K562 (cell line): ENCODE measurements at regions not wholly inside any gene's neighbourhood (a gene's known extent, or its start where the extent isn't known, plus 50 kb on each side); places are given as distances from the start of the nearest gene placed in this dataset.

Source experiments
- ATAC-seq: fragments of 200-7000 bp; cut with Tn5 transposase; 3 replicates; pipeline ENCODE4 v1.9.1; 2020; ENCODE audit warnings: moderate library complexity
- BruUV-seq: library from RNA; stranded (reverse); fragments of 400-500 nt; replicated peaks from 2 replicates; lab custom pipeline; 2021; lab: Mats Ljungman, UMichigan
- CTCF ChIA-PET: fragments of 300-600 bp; formaldehyde crosslinking; extraction: SDS; loops from one replicate; lab custom pipeline; 2021; ENCODE audit warnings: low intra/inter-chr PET ratio; lab: Yijun Ruan, JAX
- POLR2A ChIA-PET: fragments of 300-600, 350-650 bp; sonication (Branson Sonifier 250); formaldehyde crosslinking; extraction: SDS; loops from one replicate; lab custom pipeline; 2021; ENCODE audit warnings: antibody characterized with exemption, inconsistent platforms; lab: Yijun Ruan, JAX
- DNase-seq, 4 experiments: peaks; one replicate each; pipeline versions ENCODE4 v3.0.0 to v3.0.0-alpha.2; 2011 to 2018; ENCODE audit warnings: low spot score in 3 of 4, mixed read lengths in 3 of 4; ENCODE audit errors: extremely low read depth in 1 of 4
- FAIRE-seq: peaks from 2 replicates; lab custom pipeline; 2011; peaks lifted over from hg19 to GRCh38; lab: Jason Lieb, UNC
- H2AFZ ChIP-seq: 2 replicates; pipeline ENCODE4 v1.6.0; 2011; ENCODE audit warnings: low read depth, low read length, control low read depth, inconsistent platforms
- H3K27ac ChIP-seq: fragments of 200-600 bp; 3 replicates; pipeline ENCODE4 v1.8.0; 2011; ENCODE audit warnings: low read depth, mild to moderate bottlenecking, control low read depth, inconsistent platforms, low read length, moderate library complexity, mixed read lengths; ENCODE audit errors: extremely low read depth
- H3K27me3 ChIP-seq, 2 experiments: fragments of 300-600 bp in 1 of 2; 2 replicates in 1 of 2; 3 replicates in 1 of 2; pipeline versions ENCODE4 v1.6.0 to v1.8.0; 2011; ENCODE audit warnings: inconsistent platforms in 2 of 2, low read length in 2 of 2, mild to moderate bottlenecking in 1 of 2, mixed read lengths in 1 of 2, moderate library complexity in 1 of 2; ENCODE audit not compliant: control insufficient read depth in 2 of 2, insufficient read depth in 2 of 2
- H3K36me3 ChIP-seq: fragments of 300-600 bp; 3 replicates; pipeline ENCODE4 v1.8.0; 2011; ENCODE audit warnings: mild to moderate bottlenecking, low read length, inconsistent platforms; ENCODE audit not compliant: control insufficient read depth, insufficient read depth
- H3K4me1 ChIP-seq, 2 experiments: fragments of 200-600 bp in 1 of 2; replicated peaks in 1 of 2; 2 replicates in 1 of 2; 3 replicates in 1 of 2; pipeline versions ENCODE4 v1.5.1 to v1.8.0; 2011; ENCODE audit warnings: inconsistent platforms in 2 of 2, low read length in 2 of 2, mild to moderate bottlenecking in 1 of 2, mixed read lengths in 1 of 2, moderate library complexity in 1 of 2; ENCODE audit not compliant: control insufficient read depth in 2 of 2, insufficient read depth in 2 of 2
- H3K4me2 ChIP-seq: 2 replicates; pipeline ENCODE4 v1.6.1; 2011; ENCODE audit warnings: low read length, control low read depth, inconsistent platforms, mixed read lengths; ENCODE audit not compliant: insufficient read depth
- H3K4me3 ChIP-seq: fragments of 200-600 bp; sonication (generic), shearing (Covaris generic); 2 replicates; pipeline ENCODE4 v1.5.1; 2016; ENCODE audit warnings: control low read depth, inconsistent platforms
- H3K79me2 ChIP-seq: fragments of 200-600 bp; 3 replicates; pipeline ENCODE4 v1.8.0; 2011; ENCODE audit warnings: low read length, inconsistent platforms; ENCODE audit not compliant: control insufficient read depth, insufficient read depth
- H3K9ac ChIP-seq, 2 experiments: 2 replicates each; pipeline versions ENCODE4 v1.6.0 to v1.6.1; 2011; ENCODE audit warnings: low read depth in 2 of 2, low read length in 2 of 2, control low read depth in 1 of 2, inconsistent platforms in 1 of 2, mild to moderate bottlenecking in 1 of 2, mixed read lengths in 1 of 2; ENCODE audit not compliant: insufficient read depth in 1 of 2
- H3K9me1 ChIP-seq: one replicate; pipeline ENCODE4 v1.6.0; 2011; ENCODE audit warnings: inconsistent platforms, mild to moderate bottlenecking, low read length, moderate library complexity; ENCODE audit not compliant: control insufficient read depth, insufficient read depth
- H3K9me3 ChIP-seq: replicated peaks from 2 replicates; pipeline ENCODE4 v1.5.1; 2011; ENCODE audit warnings: low read depth, low read length, inconsistent platforms; ENCODE audit not compliant: control insufficient read depth, insufficient read depth
- H4K20me1 ChIP-seq: replicated peaks from 2 replicates; pipeline ENCODE4 v1.6.1; 2011; ENCODE audit warnings: low read length, inconsistent platforms, mixed read lengths; ENCODE audit not compliant: control insufficient read depth, insufficient read depth
- CC2D1A ChIP-seq: fragments of 450-650 bp; IDR thresholded peaks from 2 replicates; pipeline ENCODE4 v1.6.1; 2017; ENCODE audit warnings: mild to moderate bottlenecking
- EP300 ChIP-seq: IDR thresholded peaks from 2 replicates; pipeline ENCODE4 v1.6.1; 2012; ENCODE audit warnings: low read length, improper control_type of control experiment
- NEUROD1 ChIP-seq: fragments of 150-350 bp; IDR thresholded peaks from 2 replicates; pipeline ENCODE4 v1.6.1; 2014; ENCODE audit warnings: borderline replicate concordance, low read length, low read depth; ENCODE audit not compliant: partially characterized antibody
- PHF20 ChIP-seq: fragments of 450-650 bp; IDR thresholded peaks from 2 replicates; pipeline ENCODE4 v1.6.1; 2018; ENCODE audit not compliant: partially characterized antibody
- SRSF1 ChIP-seq: fragments of 200-400 bp; formaldehyde crosslinking; IDR thresholded peaks from 2 replicates; pipeline ENCODE4 v1.6.1; 2017; ENCODE audit warnings: mild to moderate bottlenecking, low read depth, low read length, moderate library complexity
- ZNF76 ChIP-seq: fragments of 250-450 bp; sonication (Bioruptor Pico); IDR thresholded peaks from 2 replicates; pipeline ENCODE4 v1.4.0; 2020; ENCODE audit warnings: mild to moderate bottlenecking, moderate library complexity, borderline replicate concordance
- WGBS: fragments of 100-300 bp; shearing (Covaris generic); methylation state at CpG from one replicate; pipeline ENCODE4 v1.1.6; 2016; ENCODE audit warnings: low coverage, mixed read lengths; ENCODE audit not compliant: insufficient coverage; ENCODE audit errors: missing lambda C conversion rate; 5-methylcytosine and 5-hydroxymethylcytosine counted together
- in situ Hi-C: fragments of 300-500 bp; cut with MboI; formaldehyde crosslinking; loops from 4 replicates; pipeline ENCODE4 v1.15.0; 2018; ENCODE audit warnings: inconsistent platforms, mixed read lengths
- intact Hi-C: fragments of 100-400 bp; cut with micrococcal nuclease; formaldehyde crosslinking; loops from 2 replicates; pipeline ENCODE4 v1.14.2; 2022
- TF ChIP-seq, protein P1 (sequence below): sonication (generic); formaldehyde crosslinking; IDR thresholded peaks from 2 replicates; pipeline ENCODE4 v1.8.1; 2023; ENCODE audit warnings: mild to moderate bottlenecking, missing genetic modification reagents

DNA sequence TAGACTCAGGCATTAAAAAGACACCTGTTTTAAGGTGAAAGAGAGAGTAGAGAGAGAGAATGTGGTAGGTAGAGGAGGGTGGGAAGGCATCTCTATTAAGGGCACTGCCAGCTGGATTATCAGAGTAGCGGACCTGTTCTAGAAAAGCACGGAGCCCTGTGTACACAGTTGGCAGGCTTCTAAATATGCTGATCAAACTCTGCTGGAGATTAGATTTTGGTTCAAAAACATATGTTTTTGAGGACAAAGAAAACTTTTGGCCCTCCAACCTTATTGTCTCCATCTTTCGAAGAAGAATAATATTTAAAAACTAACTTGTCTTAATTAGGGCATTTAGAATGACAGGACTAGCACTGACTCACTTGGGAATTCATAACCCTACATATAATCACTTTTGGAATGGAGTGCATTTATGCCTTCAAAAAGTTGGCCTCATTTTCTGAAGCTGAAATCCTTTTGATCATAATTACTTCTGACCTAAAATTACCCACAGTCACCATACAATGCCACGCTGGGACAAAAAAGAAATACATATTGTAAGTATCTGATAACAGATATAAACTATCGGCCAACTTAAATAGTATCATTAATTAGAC, 254.6 kb downstream of the MEIS1 start:
- Histone ChIP-seq H3K4me3 (no peak overlapping the region), H3K27me3 (no peaks in the 10 kb centered on the region), H3K9me1 (no peaks in the 10 kb centered on the region), H4K20me1 (no peaks in the 10 kb centered on the region), H3K36me3 (no peaks in the 10 kb centered on the region), H3K9me3 (no peaks in the 10 kb centered on the region), H3K27ac (no peak overlapping the region), H3K79me2 (no peaks in the 10 kb centered on the region), H3K4me1 (no peaks in the 10 kb centered on the region), H3K9ac (no peak overlapping the region), H3K4me2 (no peak overlapping the region), H2AFZ (no peak overlapping the region)
- no TSS peak for BruUV-seq
- no peak for FAIRE-seq
- no peak for TF ChIP-seq PHF20
- TF ChIP-seq NEUROD1, result no peak
- TF ChIP-seq, protein P1, sequence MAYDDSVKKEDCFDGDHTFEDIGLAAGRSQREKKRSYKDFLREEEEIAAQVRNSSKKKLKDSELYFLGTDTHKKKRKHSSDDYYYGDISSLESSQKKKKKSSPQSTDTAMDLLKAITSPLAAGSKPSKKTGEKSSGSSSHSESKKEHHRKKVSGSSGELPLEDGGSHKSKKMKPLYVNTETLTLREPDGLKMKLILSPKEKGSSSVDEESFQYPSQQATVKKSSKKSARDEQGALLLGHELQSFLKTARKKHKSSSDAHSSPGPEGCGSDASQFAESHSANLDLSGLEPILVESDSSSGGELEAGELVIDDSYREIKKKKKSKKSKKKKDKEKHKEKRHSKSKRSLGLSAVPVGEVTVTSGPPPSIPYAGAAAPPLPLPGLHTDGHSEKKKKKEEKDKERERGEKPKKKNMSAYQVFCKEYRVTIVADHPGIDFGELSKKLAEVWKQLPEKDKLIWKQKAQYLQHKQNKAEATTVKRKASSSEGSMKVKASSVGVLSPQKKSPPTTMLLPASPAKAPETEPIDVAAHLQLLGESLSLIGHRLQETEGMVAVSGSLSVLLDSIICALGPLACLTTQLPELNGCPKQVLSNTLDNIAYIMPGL, result no peak
- no peak for TF ChIP-seq CC2D1A
- TF ChIP-seq ZNF76 (CRISPR knock-in tag), result no peak
- TF ChIP-seq EP300, result no peak
- TF ChIP-seq SRSF1, result no peak
- in situ Hi-C loops, result no loop called here
- CTCF ChIA-PET, result no interaction called here
- ATAC-seq, result no peak
- no peak for DNase-seq
- 4% methylated on average over 5 of the region's 5 CpGs for WGBS
- POLR2A ChIA-PET, result interaction anchor here (0.9 kb wide), 1 partner anchor 24 kb away, joined by 3 read pairs; no protein-coding TSS in a partner anchor
- intact Hi-C loops, result loop anchor here (10.0 kb wide), 1 partner anchor 785 kb away; no protein-coding TSS in a partner anchor
